CD4-positive, alpha-beta T cell (primary cell): ENCODE measurements at regions not wholly inside any gene's neighbourhood (a gene's known extent, or its start where the extent isn't known, plus 50 kb on each side); places are given as distances from the start of the nearest gene placed in this dataset.

Source experiments
- ATAC-seq: fragments of 200-7000 bp; cut with Tn5 transposase; one replicate; pipeline ENCODE4 v1.10.0; 2022; ENCODE audit warnings: mild to moderate bottlenecking; ENCODE audit not compliant: poor library complexity
- CTCF ChIA-PET: fragments of 350-600 bp; sonication (Branson Sonifier 250); formaldehyde crosslinking; loops from one replicate; lab custom pipeline; 2021; ENCODE audit warnings: antibody characterized with exemption, inconsistent platforms; lab: Charles Lee
- POLR2A ChIA-PET: fragments of 350-600 bp; sonication (Branson Sonifier 250); formaldehyde crosslinking; loops from one replicate; lab custom pipeline; 2021; ENCODE audit warnings: antibody characterized with exemption, inconsistent platforms; lab: Charles Lee
- DNase-seq, 14 experiments: peaks; one replicate each; pipeline ENCODE4 v3.0.0-alpha.2; 2013 to 2020; ENCODE audit warnings: mixed read lengths in 2 of 14
- H3K27ac ChIP-seq, 2 donors: one replicate each; pipeline versions ENCODE4 v1.5.1 to v1.7.0; 2013; ENCODE audit warnings: low read length in 2 of 2, low read depth in 1 of 2, mild to moderate bottlenecking in 1 of 2
- H3K27me3 ChIP-seq, 2 experiments: 1 replicate in 1 of 2; 2 replicates in 1 of 2; pipeline versions ENCODE4 v1.6.1 to v1.7.0; 2013; ENCODE audit warnings: low read length in 2 of 2, control low read depth in 1 of 2, mild to moderate bottlenecking in 1 of 2, moderate library complexity in 1 of 2; ENCODE audit not compliant: insufficient read depth in 2 of 2, control insufficient read depth in 1 of 2
- H3K36me3 ChIP-seq: one replicate; pipeline ENCODE4 v1.6.1; 2013; ENCODE audit warnings: low read length, control low read depth; ENCODE audit not compliant: insufficient read depth
- H3K4me1 ChIP-seq: one replicate; pipeline ENCODE4 v1.6.1; 2013; ENCODE audit warnings: low read length, control low read depth; ENCODE audit not compliant: insufficient read depth
- H3K4me3 ChIP-seq: one replicate; pipeline ENCODE4 v1.5.1; 2013; ENCODE audit warnings: mild to moderate bottlenecking, low read length, moderate library complexity
- H3K9me3 ChIP-seq, 2 experiments: 1 replicate in 1 of 2; 2 replicates in 1 of 2; pipeline versions ENCODE4 v1.6.1 to v1.7.0; 2013; ENCODE audit warnings: low read length in 2 of 2, mild to moderate bottlenecking in 2 of 2, control low read depth in 1 of 2, moderate library complexity in 1 of 2; ENCODE audit not compliant: control insufficient read depth in 1 of 2, insufficient read depth in 1 of 2
- H3K27ac Mint-ChIP-seq: one replicate; pipeline ENCODE4 v1.8.0; 2020; ENCODE audit warnings: mixed read lengths
- H3K27me3 Mint-ChIP-seq: one replicate; pipeline ENCODE4 v1.8.0; 2021; ENCODE audit warnings: mixed read lengths
- H3K36me3 Mint-ChIP-seq: one replicate; pipeline ENCODE4 v1.8.0; 2021; ENCODE audit warnings: low read depth, mixed read lengths
- H3K4me1 Mint-ChIP-seq: one replicate; pipeline ENCODE4 v1.8.0; 2021; ENCODE audit warnings: low read depth, mixed read lengths
- H3K4me3 Mint-ChIP-seq: one replicate; pipeline ENCODE4 v1.8.0; 2020; ENCODE audit warnings: mild to moderate bottlenecking, mixed read lengths
- H3K9me3 Mint-ChIP-seq: one replicate; pipeline ENCODE4 v1.8.0; 2020; ENCODE audit warnings: mixed read lengths
- CTCF ChIP-seq: fragments of 200-600 bp; IDR thresholded peaks from one replicate; pipeline ENCODE4 v1.8.0; 2022; ENCODE audit warnings: antibody characterized with exemption, mild to moderate bottlenecking
- intact Hi-C, 2 experiments: fragments of 100-400 bp; cut with DNase I in 1 of 2; cut with micrococcal nuclease in 1 of 2; formaldehyde crosslinking; loops; one replicate each; pipeline versions ENCODE4 v1.15.1 to v1.9.0; 2023 to 2025; cut with DNase I, micrococcal nuclease

- Histone ChIP-seq H3K36me3 (no peaks in the 10 kb centered on the region), H3K27me3 (no peaks in the 10 kb centered on the region), H3K9me3 (peaks cover 0 to 10% of the 10 kb centered on the region in 2 experiments), H3K4me1 (no peaks in the 10 kb centered on the region), H3K27ac (no peak overlapping the region), H3K4me3 (no peak overlapping the region)
- CTCF ChIA-PET, result no interaction called here
- DNase-seq, result no peak
- Mint-ChIP-seq H3K36me3 (no peaks in the 10 kb centered on the region), H3K9me3 (peaks cover 17% of the 10 kb centered on the region), H3K4me1 (no peaks in the 10 kb centered on the region), H3K27me3 (no peaks in the 10 kb centered on the region), H3K27ac (no peak overlapping the region), H3K4me3 (no peak overlapping the region)
- ATAC-seq, result no peak
- intact Hi-C loops, result no loop called here
- TF ChIP-seq CTCF, result no peak
- POLR2A ChIA-PET, result no interaction called here
Measured at GRCh38 chr20:6954219-6954618, 186.7 kb downstream of the BMP2 start.

- DNase-seq (peak in 2 of 14 experiments; percentile 20 to 23), ATAC-seq (no peak)
- Histone ChIP-seq H3K27ac (no peak overlapping the region), H3K27me3 (no peaks in the 10 kb centered on the region), H3K9me3 (peaks cover 0 to 4% of the 10 kb centered on the region in 2 experiments), H3K4me1 (no peaks in the 10 kb centered on the region), H3K36me3 (no peaks in the 10 kb centered on the region), H3K4me3 (no peak overlapping the region)
- Mint-ChIP-seq H3K9me3 (peaks cover 13% of the 10 kb centered on the region), H3K27me3 (no peaks in the 10 kb centered on the region), H3K27ac (no peak overlapping the region), H3K4me3 (no peak overlapping the region), H3K36me3 (no peaks in the 10 kb centered on the region), H3K4me1 (no peaks in the 10 kb centered on the region)
- ChIA-PET POLR2A (no interaction called here), CTCF (no interaction called here)
- intact Hi-C loops, result no loop called here
- TF ChIP-seq CTCF, result no peak
Measured at GRCh38 chr20:6956056-6956455, 188.6 kb downstream of the BMP2 start.

- ChIA-PET POLR2A (no interaction called here), CTCF (no interaction called here)
- H3K27me3 Mint-ChIP-seq, result no peaks in the 10 kb centered on the region
- Histone ChIP-seq H3K36me3 (no peaks in the 10 kb centered on the region), H3K4me3 (no peak overlapping the region), H3K4me1 (no peaks in the 10 kb centered on the region), H3K9me3 (peaks cover 0 to 4% of the 10 kb centered on the region in 2 experiments), H3K27me3 (no peaks in the 10 kb centered on the region), H3K27ac (no peak overlapping the region)
- peak in 2 of 14 experiments; percentile 14 to 18 for DNase-seq
- H3K4me1 Mint-ChIP-seq, result no peaks in the 10 kb centered on the region
- no peak for ATAC-seq
- intact Hi-C loops, result no loop called here
- H3K36me3 Mint-ChIP-seq, result no peaks in the 10 kb centered on the region
- no peak for TF ChIP-seq CTCF
- no peak overlapping the region for H3K4me3 Mint-ChIP-seq
- no peak overlapping the region for H3K27ac Mint-ChIP-seq
- peaks cover 11% of the 10 kb centered on the region for H3K9me3 Mint-ChIP-seq
Measured at GRCh38 chr20:6956574-6956973, 189.1 kb downstream of the BMP2 start.
